ENCODE measurements at regions not wholly inside any gene's neighbourhood (a gene's known extent, or its start where the extent isn't known, plus 50 kb on each side); places are given as distances from the start of the nearest gene placed in this dataset.
A peak's percentile ranks its signal among the peaks of the same experiment; 100 is the strongest.

- peak in 1 of 2 donors; percentile 11 for DNase-seq (ENCODE audit: low read depth in 1 of 2, low spot score in 1 of 2)
These were observed 64.5 kb upstream of the WDR1 start for GRCh38 chr4:10180927-10181744.

- no peak for DNase-seq (ENCODE audit: low read depth in 1 of 2, low spot score in 1 of 2)
These were observed 64.0 kb upstream of the WDR1 start for GRCh38 chr4:10180603-10180926.

- DNase-seq (ENCODE audit: low read depth in 1 of 2, low spot score in 1 of 2) = no peak
These were observed 63.5 kb upstream of the WDR1 start for GRCh38 chr4:10179957-10180602.

- DNase-seq (ENCODE audit: low read depth in 1 of 2, low spot score in 1 of 2) = no peak
These were observed 62.2 kb upstream of the WDR1 start for GRCh38 chr4:10178763-10179162.

- DNase-seq (ENCODE audit: low read depth in 1 of 2, low spot score in 1 of 2) = no peak
These were observed 59.0 kb upstream of the WDR1 start for GRCh38 chr4:10175626-10176025.

GRCh38 chr4:10173754-10174749 is 57.5 kb upstream of the WDR1 start:
- no peak for DNase-seq (ENCODE audit: low read depth in 1 of 2, low spot score in 1 of 2)

- DNase-seq (ENCODE audit: low read depth in 1 of 2, low spot score in 1 of 2) = no peak
These were observed 56.6 kb upstream of the WDR1 start for GRCh38 chr4:10173037-10173753.

GRCh38 chr4:10172278-10172921 is 55.8 kb upstream of the WDR1 start:
- no peak for DNase-seq (ENCODE audit: low read depth in 1 of 2, low spot score in 1 of 2)

- no peak for DNase-seq (ENCODE audit: low read depth in 1 of 2, low spot score in 1 of 2)
These were observed 54.5 kb upstream of the WDR1 start for GRCh38 chr4:10171055-10171454.

GRCh38 chr4:10169839-10170387 is 53.3 kb upstream of the WDR1 start:
- no peak for DNase-seq (ENCODE audit: low read depth in 1 of 2, low spot score in 1 of 2)

GRCh38 chr4:10168151-10168550 is 51.6 kb upstream of the WDR1 start:
- DNase-seq (ENCODE audit: low read depth in 1 of 2, low spot score in 1 of 2) = no peak

GRCh38 chr4:10167201-10167600 is 50.6 kb upstream of the WDR1 start:
- DNase-seq (ENCODE audit: low read depth in 1 of 2, low spot score in 1 of 2) = no peak
